ENCODE measurements at regions not wholly inside any gene's neighbourhood (a gene's known extent, or its start where the extent isn't known, plus 50 kb on each side); places are given as distances from the start of the nearest gene placed in this dataset.

DNA sequence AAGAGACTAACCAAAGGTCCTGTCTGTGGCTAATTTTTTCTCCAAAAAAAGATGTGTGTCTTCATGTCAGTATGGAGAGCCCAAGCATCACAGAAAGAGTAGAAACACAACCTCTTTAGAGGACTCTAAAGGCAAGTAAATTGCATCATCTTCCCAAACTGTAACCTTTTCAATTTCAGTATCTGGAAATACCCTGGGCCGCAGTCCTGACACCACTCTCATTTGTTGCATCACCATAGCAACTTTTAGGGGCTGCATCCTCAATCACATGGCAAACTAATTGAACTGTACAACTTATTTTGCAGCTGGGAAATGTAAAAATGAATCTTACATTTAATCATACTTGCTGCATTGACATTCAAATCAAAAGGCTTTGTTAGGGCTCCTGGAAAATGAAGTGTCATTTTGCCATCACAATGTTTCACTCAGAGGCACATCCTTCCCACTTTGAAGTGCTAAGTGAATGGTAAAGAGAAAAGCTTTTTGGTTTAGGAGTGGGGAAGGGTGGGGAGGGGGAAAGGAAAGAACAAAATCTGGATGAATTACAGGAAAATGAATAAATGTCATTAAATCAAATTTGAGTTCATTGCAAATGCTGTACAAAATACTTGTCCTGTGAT, 60.6 kb upstream of the GRIA1 start:
- no peak overlapping the region for H3K4me3 ChIP-seq
- TF ChIP-seq, protein P1, sequence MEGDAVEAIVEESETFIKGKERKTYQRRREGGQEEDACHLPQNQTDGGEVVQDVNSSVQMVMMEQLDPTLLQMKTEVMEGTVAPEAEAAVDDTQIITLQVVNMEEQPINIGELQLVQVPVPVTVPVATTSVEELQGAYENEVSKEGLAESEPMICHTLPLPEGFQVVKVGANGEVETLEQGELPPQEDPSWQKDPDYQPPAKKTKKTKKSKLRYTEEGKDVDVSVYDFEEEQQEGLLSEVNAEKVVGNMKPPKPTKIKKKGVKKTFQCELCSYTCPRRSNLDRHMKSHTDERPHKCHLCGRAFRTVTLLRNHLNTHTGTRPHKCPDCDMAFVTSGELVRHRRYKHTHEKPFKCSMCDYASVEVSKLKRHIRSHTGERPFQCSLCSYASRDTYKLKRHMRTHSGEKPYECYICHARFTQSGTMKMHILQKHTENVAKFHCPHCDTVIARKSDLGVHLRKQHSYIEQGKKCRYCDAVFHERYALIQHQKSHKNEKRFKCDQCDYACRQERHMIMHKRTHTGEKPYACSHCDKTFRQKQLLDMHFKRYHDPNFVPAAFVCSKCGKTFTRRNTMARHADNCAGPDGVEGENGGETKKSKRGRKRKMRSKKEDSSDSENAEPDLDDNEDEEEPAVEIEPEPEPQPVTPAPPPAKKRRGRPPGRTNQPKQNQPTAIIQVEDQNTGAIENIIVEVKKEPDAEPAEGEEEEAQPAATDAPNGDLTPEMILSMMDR (IDR thresholded peaks at IDR 0.05) = no peak
- H3K27ac ChIP-seq = no peak overlapping the region
- H3K27me3 ChIP-seq = no peaks in the 10 kb centered on the region
- H3K4me1 ChIP-seq = no peaks in the 10 kb centered on the region
- no peak for DNase-seq (ENCODE audit: low spot score in 2 of 2)
- intact Hi-C loops (cut with DNase I) = no loop called here
- no peaks in the 10 kb centered on the region for H3K9me3 ChIP-seq
- H3K36me3 ChIP-seq = no peaks in the 10 kb centered on the region

DNA sequence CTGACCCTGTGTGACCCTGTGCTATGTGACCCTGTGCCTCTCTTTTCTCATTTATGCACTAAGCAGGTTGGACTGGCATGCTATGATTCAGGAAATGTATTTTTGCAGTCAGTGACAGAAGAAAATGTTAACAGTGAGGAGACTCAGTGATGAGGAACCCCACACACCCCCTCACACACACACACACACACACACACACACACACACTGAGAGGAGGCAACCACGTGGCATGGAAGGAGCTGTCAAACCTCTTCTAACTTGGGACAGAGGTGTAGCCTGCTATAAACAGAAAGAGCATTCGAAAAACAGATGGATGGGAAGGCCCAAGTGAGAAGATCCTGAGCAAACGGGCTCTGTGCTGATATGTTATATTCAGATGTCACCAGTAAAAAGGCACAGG, 57.9 kb upstream of the GRIA1 start:
- DNase-seq (ENCODE audit: low spot score in 2 of 2) = no peak
- Histone ChIP-seq H3K4me1 (no peaks in the 10 kb centered on the region), H3K4me3 (no peak overlapping the region), H3K27ac (no peak overlapping the region), H3K36me3 (no peaks in the 10 kb centered on the region), H3K9me3 (no peaks in the 10 kb centered on the region), H3K27me3 (no peaks in the 10 kb centered on the region)
- TF ChIP-seq, protein P1 (IDR thresholded peaks at IDR 0.05) = no peak
- intact Hi-C loops (cut with DNase I) = no loop called here

DNA sequence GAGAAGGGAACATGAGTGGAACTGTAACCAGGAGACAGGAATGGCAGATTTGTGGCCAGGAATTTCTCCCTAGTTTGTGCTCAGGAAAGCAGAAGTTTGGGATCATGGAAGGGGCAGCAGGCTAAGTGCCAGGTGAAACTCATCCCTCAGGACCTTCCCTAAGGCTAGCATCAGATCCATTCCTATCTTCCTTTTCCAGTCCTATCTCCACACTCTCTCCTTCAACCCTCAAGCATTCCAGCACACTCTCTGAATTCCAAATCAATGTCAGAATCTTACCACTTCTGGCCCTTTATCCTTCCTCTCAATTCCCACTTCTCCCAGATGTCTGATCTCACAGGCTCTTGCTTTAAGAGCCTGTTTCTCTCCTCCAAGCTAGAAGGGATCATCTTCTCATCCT, 53.2 kb upstream of the GRIA1 start:
- DNase-seq (ENCODE audit: low spot score in 2 of 2) = no peak
- TF ChIP-seq, protein P1 (IDR thresholded peaks at IDR 0.05) = no peak
- H3K27me3 ChIP-seq = no peaks in the 10 kb centered on the region
- H3K27ac ChIP-seq = no peak overlapping the region
- H3K9me3 ChIP-seq = no peaks in the 10 kb centered on the region
- H3K36me3 ChIP-seq = no peaks in the 10 kb centered on the region
- H3K4me1 ChIP-seq = no peaks in the 10 kb centered on the region
- H3K4me3 ChIP-seq = no peak overlapping the region
- intact Hi-C loops (cut with DNase I) = no loop called here

DNA sequence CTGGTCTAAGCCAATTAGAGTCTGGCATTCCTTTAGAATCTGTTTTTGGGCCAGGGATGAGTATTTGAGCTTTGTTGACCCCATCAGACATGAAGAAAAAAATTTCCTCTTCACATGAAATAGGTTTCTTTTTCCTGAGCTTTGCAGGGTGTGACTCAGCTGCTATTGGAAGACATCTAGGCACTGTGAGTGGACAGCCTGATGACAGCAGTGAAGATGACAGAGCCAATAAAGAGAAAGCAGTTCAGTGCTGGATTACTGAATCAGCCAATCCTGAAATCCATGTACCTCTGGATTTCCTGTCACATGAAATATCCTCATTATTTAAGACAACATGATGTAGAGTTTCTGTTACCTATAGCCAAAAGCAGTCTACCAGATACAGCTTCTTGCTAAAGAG, 51.3 kb upstream of the GRIA1 start:
- Histone ChIP-seq H3K4me1 (peaks cover 0 to 5% of the 10 kb centered on the region in 2 donors), H3K4me3 (no peak overlapping the region), H3K27me3 (no peaks in the 10 kb centered on the region), H3K9me3 (no peaks in the 10 kb centered on the region), H3K36me3 (no peaks in the 10 kb centered on the region), H3K27ac (no peak overlapping the region)
- TF ChIP-seq, protein P1 (IDR thresholded peaks at IDR 0.05) = no peak
- no peak for DNase-seq (ENCODE audit: low spot score in 2 of 2)
- intact Hi-C loops (cut with DNase I) = no loop called here
